ENCODE measurements at regions not wholly inside any gene's neighbourhood (a gene's known extent, or its start where the extent isn't known, plus 50 kb on each side); places are given as distances from the start of the nearest gene placed in this dataset.
"Not testable (repeated sequence)": the region's sequence is repeated elsewhere in the genome, so short reads cannot be mapped to it uniquely, and the experiment has no call there.

- DNase-seq (ENCODE audit: low read depth in 3 of 3, low spot score in 2 of 3): no peak
These were observed 502.3 kb upstream of the DIAPH2 start for GRCh38 chrX:96182366-96182765.

GRCh38 chrX:96183391-96183790 lies 501.3 kb upstream of the DIAPH2 start:
- no peak for DNase-seq (ENCODE audit: low read depth in 3 of 3, low spot score in 2 of 3)

GRCh38 chrX:96183843-96184242 lies 500.8 kb upstream of the DIAPH2 start:
- DNase-seq (ENCODE audit: low read depth in 3 of 3, low spot score in 2 of 3): no peak

GRCh38 chrX:96204928-96205327 lies 479.7 kb upstream of the DIAPH2 start:
- DNase-seq (ENCODE audit: low read depth in 3 of 3, low spot score in 2 of 3): no peak

GRCh38 chrX:96211953-96212352 lies 472.7 kb upstream of the DIAPH2 start:
- no peak for DNase-seq (ENCODE audit: low read depth in 3 of 3, low spot score in 2 of 3)

GRCh38 chrX:96214681-96215080 lies 470.0 kb upstream of the DIAPH2 start:
- DNase-seq (ENCODE audit: low read depth in 3 of 3, low spot score in 2 of 3): not testable (repeated sequence)

- no peak for DNase-seq (ENCODE audit: low read depth in 3 of 3, low spot score in 2 of 3)
These were observed 460.4 kb upstream of the DIAPH2 start for GRCh38 chrX:96224279-96224678.

- peak in 2 of 3 donors; percentile 0 to 5 for DNase-seq (ENCODE audit: low read depth in 3 of 3, low spot score in 2 of 3)
These were observed 439.7 kb upstream of the DIAPH2 start for GRCh38 chrX:96244955-96245354.

GRCh38 chrX:96246436-96246835 lies 438.2 kb upstream of the DIAPH2 start:
- no peak for DNase-seq (ENCODE audit: low read depth in 3 of 3, low spot score in 2 of 3)
